Transverse colon (tissue), 4 donors: ENCODE measurements at regions not wholly inside any gene's neighbourhood (a gene's known extent, or its start where the extent isn't known, plus 50 kb on each side); places are given as distances from the start of the nearest gene placed in this dataset.

Experiments used
- DNase-seq: peaks from one replicate; pipeline ENCODE4 v3.0.0-alpha.2; 2019
- H3K27ac ChIP-seq, 4 donors: fragments of 200-600 bp; sonication (generic); 2 replicates each; pipeline ENCODE4 v1.5.1; 2016 to 2018; ENCODE audit warnings: inconsistent platforms in 4 of 4
- H3K27me3 ChIP-seq: fragments of 200-600 bp; sonication (generic); 2 replicates; pipeline ENCODE4 v1.5.1; 2017; ENCODE audit warnings: inconsistent platforms
- H3K36me3 ChIP-seq, 4 donors: fragments of 200-600 bp; sonication (generic); 2 replicates each; pipeline ENCODE4 v1.5.1; 2017 to 2019; ENCODE audit warnings: inconsistent platforms in 4 of 4
- H3K4me1 ChIP-seq, 4 donors: fragments of 200-600 bp; sonication (generic); 2 replicates each; pipeline ENCODE4 v1.5.1; 2017 to 2020; ENCODE audit warnings: inconsistent platforms in 4 of 4
- H3K4me3 ChIP-seq, 4 donors: fragments of 200-600 bp; sonication (generic); 1 replicate in 1 of 4; 2 replicates in 3 of 4; pipeline versions ENCODE4 v1.5.1 to v1.6.1; 2017 to 2019; ENCODE audit warnings: inconsistent platforms in 4 of 4
- H3K9me3 ChIP-seq, 2 donors: fragments of 200-600 bp; sonication (generic); 2 replicates each; pipeline ENCODE4 v1.5.1; 2017 to 2019; ENCODE audit warnings: inconsistent platforms in 2 of 2
- CTCF ChIP-seq, 5 experiments: fragments of 200-600 bp in 3 of 5; fragments of 450-650 bp in 2 of 5; sonication (generic) in 3 of 5; IDR thresholded peaks; 1 replicate in 2 of 5; 2 replicates in 3 of 5; pipeline ENCODE4 v1.5.1; 2016 to 2017; ENCODE audit warnings: antibody characterized with exemption in 5 of 5, inconsistent platforms in 3 of 5, mild to moderate bottlenecking in 2 of 5, moderate library complexity in 1 of 5
- EP300 ChIP-seq: sonication (generic); formaldehyde crosslinking; IDR thresholded peaks from one replicate; pipeline ENCODE4 v1.6.1; 2017; ENCODE audit warnings: antibody characterized with exemption, low read depth
- POLR2A ChIP-seq: fragments of 450-650 bp; IDR thresholded peaks from one replicate; pipeline ENCODE4 v1.6.1; 2016; ENCODE audit warnings: antibody characterized with exemption, mild to moderate bottlenecking, moderate library complexity
- POLR2AphosphoS5 ChIP-seq, 3 donors: sonication (generic); formaldehyde crosslinking; IDR thresholded peaks; one replicate each; pipeline ENCODE4 v1.6.1; 2016; ENCODE audit warnings: antibody characterized with exemption in 3 of 3
- WGBS, 2 donors: methylation state at CpG; one replicate each; pipeline ENCODE4 v1.1.5; 2018; ENCODE audit warnings: low coverage in 1 of 2; 5-methylcytosine and 5-hydroxymethylcytosine counted together
- in situ Hi-C, 4 donors: fragments of 200-750 bp; cut with MboI; loops; one replicate each; pipeline versions ENCODE4 v1.15.0 to v1.15.1; 2017; ENCODE audit warnings: low sequenced_read_pairs in 3 of 4, low pct_ligation_motif_present in 1 of 4, low pct_unique_long_range_greater_than_20kb in 1 of 4
- intact Hi-C: fragments of 100-400 bp; cut with DNase I; formaldehyde crosslinking; loops from one replicate; pipeline ENCODE4 v1.15.1; 2023; ENCODE audit warnings: low total_unique reads

GRCh38 chr2:11033114-11033513, 121.4 kb downstream of the KCNF1 start:
- no peaks in the 10 kb centered on the region for H3K4me1 ChIP-seq
- WGBS, 2 donors = 86% methylated on average over 1 of the region's 1 CpG; no CpG with 5 or more reads in 1 of the 2 donors
- in situ Hi-C loops = no loop called here

GRCh38 chr2:11038641-11039040, 116.6 kb upstream of the SLC66A3 start:
- H3K4me1 ChIP-seq = no peaks in the 10 kb centered on the region
- in situ Hi-C loops = no loop called here
- TF ChIP-seq POLR2AphosphoS5 (IDR thresholded peaks at IDR 0.05) = no peak
- 75 to 89% methylated on average over 1 of the region's 1 CpG for WGBS, 2 donors
- no peak overlapping the region for H3K4me3 ChIP-seq
- intact Hi-C loops = no loop called here
- no peaks in the 10 kb centered on the region for H3K27me3 ChIP-seq
- peaks cover 11 to 15% of the 10 kb centered on the region in 2 donors for H3K9me3 ChIP-seq
- DNase-seq = no peak
- no peaks in the 10 kb centered on the region for H3K36me3 ChIP-seq
- H3K27ac ChIP-seq = no peak overlapping the region

More at GRCh38 chr2:11033114-11033513, 121.4 kb downstream of the KCNF1 start:
- no peak for DNase-seq
- peaks cover 4 to 6% of the 10 kb centered on the region in 2 donors for H3K9me3 ChIP-seq
- H3K4me3 ChIP-seq = no peak overlapping the region
- H3K36me3 ChIP-seq = no peaks in the 10 kb centered on the region
- TF ChIP-seq POLR2AphosphoS5 (IDR thresholded peaks at IDR 0.05) = no peak
- TF ChIP-seq POLR2A = no peak
- no peak for TF ChIP-seq EP300
- TF ChIP-seq CTCF (IDR thresholded peaks at IDR 0.05) = no peak
- intact Hi-C loops = no loop called here
- H3K27me3 ChIP-seq = peaks cover 6% of the 10 kb centered on the region
- H3K27ac ChIP-seq = no peak overlapping the region

GRCh38 chr2:11040992-11041391, 114.3 kb upstream of the SLC66A3 start:
- DNase-seq = no peak
- intact Hi-C loops = no loop called here
- 67% methylated on average over 1 of the region's 1 CpG; no CpG with 5 or more reads in 1 of the 2 donors for WGBS, 2 donors

GRCh38 chr2:11042841-11043240, 112.4 kb upstream of the SLC66A3 start:
- Histone ChIP-seq H3K27ac (no peak overlapping the region), H3K27me3 (no peaks in the 10 kb centered on the region), H3K9me3 (peaks cover 5 to 14% of the 10 kb centered on the region in 2 donors), H3K4me1 (no peaks in the 10 kb centered on the region), H3K36me3 (no peaks in the 10 kb centered on the region), H3K4me3 (no peak overlapping the region)
- intact Hi-C loops = no loop called here
- no peak for DNase-seq
- TF ChIP-seq POLR2A (no peak), CTCF (IDR thresholded peaks at IDR 0.05) (no peak), POLR2AphosphoS5 (IDR thresholded peaks at IDR 0.05) (no peak), EP300 (no peak)
- in situ Hi-C loops = no loop called here
- WGBS, 2 donors = 72 to 82% methylated on average over 7 to 8 of the region's 8 CpGs

More at GRCh38 chr2:11040992-11041391, 114.3 kb upstream of the SLC66A3 start:
- in situ Hi-C loops = no loop called here
- Histone ChIP-seq H3K27ac (no peak overlapping the region), H3K4me1 (no peaks in the 10 kb centered on the region), H3K9me3 (peaks cover 11 to 15% of the 10 kb centered on the region in 2 donors), H3K4me3 (no peak overlapping the region), H3K27me3 (no peaks in the 10 kb centered on the region), H3K36me3 (no peaks in the 10 kb centered on the region)
- no peak for TF ChIP-seq EP300
- TF ChIP-seq CTCF (IDR thresholded peaks at IDR 0.05) = no peak
- TF ChIP-seq POLR2A = no peak
- TF ChIP-seq POLR2AphosphoS5 (IDR thresholded peaks at IDR 0.05) = no peak

- Histone ChIP-seq H3K4me3 (no peak overlapping the region), H3K27ac (no peak overlapping the region), H3K4me1 (no peaks in the 10 kb centered on the region), H3K27me3 (no peaks in the 10 kb centered on the region), H3K36me3 (no peaks in the 10 kb centered on the region), H3K9me3 (peaks cover 5 to 10% of the 10 kb centered on the region in 2 donors)
- WGBS, 2 donors = 45 to 64% methylated on average over 2 of the region's 2 CpGs
- no peak for TF ChIP-seq POLR2AphosphoS5 (IDR thresholded peaks at IDR 0.05)
- no peak for DNase-seq
- in situ Hi-C loops (no loop called here), intact Hi-C loops (no loop called here)
Observed at GRCh38 chr2:11043245-11043644, 112.0 kb upstream of the SLC66A3 start.
